GM12874 (cell line): ENCODE measurements at regions not wholly inside any gene's neighbourhood (a gene's known extent, or its start where the extent isn't known, plus 50 kb on each side); places are given as distances from the start of the nearest gene placed in this dataset.

Experiments used
- TF ChIP-seq, protein P1 (sequence below): IDR thresholded peaks from 2 replicates; pipeline ENCODE4 v1.5.1; 2011; ENCODE audit warnings: low read depth, mild to moderate bottlenecking, control low read depth, low read length, moderate library complexity; ENCODE audit not compliant: insufficient read depth

DNA sequence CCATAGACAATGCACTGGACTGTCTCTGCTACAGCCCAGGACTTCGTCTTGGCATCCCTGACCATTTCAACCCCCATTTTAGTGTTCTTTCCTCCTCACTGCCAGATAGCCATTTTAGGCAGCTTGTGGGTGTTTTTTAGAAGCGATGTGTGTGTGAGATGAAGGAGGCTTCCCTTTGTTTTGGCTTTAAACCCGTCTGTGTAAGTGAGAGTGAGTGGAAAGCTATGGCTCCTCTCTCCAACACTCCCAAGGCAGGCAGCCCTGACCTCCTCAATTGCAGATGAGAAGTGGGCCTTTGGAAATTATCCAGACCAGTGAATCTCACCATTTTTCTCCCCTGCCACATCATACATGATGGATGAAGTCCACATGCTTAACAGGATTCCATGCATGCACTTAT, 70.3 kb upstream of the PGBD5 start:
- TF ChIP-seq, protein P1, sequence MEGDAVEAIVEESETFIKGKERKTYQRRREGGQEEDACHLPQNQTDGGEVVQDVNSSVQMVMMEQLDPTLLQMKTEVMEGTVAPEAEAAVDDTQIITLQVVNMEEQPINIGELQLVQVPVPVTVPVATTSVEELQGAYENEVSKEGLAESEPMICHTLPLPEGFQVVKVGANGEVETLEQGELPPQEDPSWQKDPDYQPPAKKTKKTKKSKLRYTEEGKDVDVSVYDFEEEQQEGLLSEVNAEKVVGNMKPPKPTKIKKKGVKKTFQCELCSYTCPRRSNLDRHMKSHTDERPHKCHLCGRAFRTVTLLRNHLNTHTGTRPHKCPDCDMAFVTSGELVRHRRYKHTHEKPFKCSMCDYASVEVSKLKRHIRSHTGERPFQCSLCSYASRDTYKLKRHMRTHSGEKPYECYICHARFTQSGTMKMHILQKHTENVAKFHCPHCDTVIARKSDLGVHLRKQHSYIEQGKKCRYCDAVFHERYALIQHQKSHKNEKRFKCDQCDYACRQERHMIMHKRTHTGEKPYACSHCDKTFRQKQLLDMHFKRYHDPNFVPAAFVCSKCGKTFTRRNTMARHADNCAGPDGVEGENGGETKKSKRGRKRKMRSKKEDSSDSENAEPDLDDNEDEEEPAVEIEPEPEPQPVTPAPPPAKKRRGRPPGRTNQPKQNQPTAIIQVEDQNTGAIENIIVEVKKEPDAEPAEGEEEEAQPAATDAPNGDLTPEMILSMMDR: no peak

DNA sequence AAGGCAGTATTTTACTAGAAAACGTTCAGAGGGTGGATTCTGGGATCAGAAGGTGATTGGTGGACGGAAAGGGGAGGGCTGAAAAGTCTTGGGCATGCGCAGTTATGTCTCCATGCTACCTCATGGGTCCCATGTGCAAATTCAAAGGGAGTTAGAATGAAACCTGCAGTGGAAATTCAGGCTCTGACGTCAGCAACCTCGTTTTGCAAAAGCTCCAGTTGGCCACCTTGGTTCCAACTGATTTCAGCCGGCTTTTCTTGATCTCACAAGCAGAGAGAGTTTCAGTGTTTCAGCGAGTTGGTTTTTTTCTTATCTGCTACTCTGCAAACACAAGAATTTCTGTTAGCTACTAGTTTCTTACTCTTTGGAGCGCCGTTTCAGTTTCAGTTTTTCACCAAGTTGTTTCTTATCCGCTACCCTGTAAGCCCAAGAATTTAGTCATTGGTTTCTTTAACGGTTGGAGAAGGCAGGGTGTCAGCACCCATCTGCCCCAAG, 69.8 kb upstream of the PGBD5 start:
- TF ChIP-seq, protein P1: no peak

DNA sequence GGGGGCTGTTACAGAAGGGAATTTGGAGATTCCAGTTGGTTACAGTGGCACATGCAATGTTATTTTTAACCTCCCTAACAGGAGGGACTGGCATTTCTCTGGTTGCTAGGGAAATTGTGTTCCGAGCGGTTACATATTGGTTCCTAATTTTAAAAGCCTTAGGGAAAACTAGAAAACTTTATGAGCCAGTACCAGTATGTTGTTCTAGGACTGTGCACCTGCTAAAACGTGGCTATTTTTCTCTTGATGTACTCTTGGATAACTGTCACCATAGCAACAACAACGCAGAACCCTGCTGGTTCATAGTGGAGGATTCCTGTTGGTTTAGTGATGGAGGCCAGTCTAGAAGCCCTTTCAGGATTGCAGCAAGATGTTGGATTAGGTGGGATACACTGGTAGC, 68.9 kb upstream of the PGBD5 start:
- TF ChIP-seq, protein P1: no peak

DNA sequence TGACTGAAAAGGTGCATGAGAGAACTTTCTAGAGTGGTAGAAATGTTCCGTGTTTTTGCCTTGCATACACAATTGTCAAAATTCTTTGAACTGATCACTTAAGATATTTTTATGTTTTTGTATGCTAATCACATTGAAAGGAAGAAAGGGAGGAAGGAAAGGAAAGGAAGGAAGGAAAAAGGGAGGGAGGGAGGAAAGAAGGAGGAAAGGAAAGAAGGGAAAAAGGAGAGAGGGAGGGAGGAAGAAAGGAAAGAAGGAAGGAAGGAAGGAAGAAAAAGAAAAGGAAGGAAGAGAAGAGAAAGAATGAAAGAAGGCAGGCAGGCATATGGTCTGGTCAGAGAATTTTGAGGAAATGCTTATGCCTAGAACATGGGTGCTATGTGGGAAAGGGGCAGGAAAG, 68.4 kb upstream of the PGBD5 start:
- TF ChIP-seq, protein P1: no peak

DNA sequence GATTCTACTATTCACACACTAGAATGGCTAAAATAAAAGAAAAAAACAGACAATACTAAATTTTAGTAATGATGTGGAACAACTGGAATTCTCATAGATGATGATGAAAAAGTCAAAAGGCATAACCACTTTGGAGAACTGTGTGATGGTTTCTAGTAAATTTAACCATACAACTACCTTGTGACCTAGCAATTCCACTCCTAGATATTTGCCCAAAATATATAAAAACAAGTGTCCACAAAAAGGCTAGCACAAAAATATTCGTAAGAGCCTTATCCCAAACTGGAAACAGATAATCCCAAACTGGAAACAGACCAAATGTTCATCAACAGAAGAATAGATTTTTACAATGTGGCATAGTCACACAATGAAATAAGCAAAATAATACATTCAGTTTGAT, 67.9 kb upstream of the PGBD5 start:
- TF ChIP-seq, protein P1: no peak

DNA sequence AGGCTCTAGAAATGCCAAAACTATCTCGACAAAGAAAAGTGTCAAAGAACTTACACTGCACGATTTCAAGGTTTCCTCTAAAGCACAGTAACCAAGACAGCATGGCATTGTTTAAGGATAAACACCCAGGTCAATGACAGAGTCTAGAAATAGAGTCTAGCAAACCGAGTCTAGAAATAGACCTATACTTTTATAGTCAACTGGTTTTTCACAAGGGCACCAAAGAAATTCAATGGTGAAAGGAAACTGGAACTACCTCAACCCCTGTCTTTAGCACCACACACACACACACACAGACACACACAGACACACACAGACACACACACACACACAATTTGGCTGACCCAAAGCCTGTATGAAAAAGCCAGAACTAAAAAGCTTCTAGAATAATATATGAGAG, 67.1 kb upstream of the PGBD5 start:
- TF ChIP-seq, protein P1: no peak

DNA sequence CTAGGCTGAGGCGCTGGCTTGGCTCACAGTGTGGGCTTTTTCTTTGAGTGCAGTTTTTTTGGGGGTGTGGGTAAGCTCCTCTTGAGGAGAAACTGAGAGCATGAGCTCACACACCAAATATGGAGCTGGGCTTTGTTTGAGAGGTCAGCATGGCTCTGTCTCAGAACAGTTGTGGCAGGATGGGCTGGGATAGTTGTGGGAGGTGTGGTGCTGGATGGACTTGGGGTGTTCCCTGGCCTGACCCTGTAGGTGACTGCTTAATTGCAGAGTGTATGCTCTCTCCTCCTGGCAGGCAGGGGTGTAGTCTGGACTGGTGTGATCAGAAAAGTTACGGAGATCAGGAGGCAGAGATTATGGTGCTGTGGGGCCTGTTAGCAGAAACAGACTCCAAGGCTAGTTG, 64.3 kb upstream of the PGBD5 start:
- TF ChIP-seq, protein P1: no peak
